ENCODE measurements at regions not wholly inside any gene's neighbourhood (a gene's known extent, or its start where the extent isn't known, plus 50 kb on each side); places are given as distances from the start of the nearest gene placed in this dataset.

DNA sequence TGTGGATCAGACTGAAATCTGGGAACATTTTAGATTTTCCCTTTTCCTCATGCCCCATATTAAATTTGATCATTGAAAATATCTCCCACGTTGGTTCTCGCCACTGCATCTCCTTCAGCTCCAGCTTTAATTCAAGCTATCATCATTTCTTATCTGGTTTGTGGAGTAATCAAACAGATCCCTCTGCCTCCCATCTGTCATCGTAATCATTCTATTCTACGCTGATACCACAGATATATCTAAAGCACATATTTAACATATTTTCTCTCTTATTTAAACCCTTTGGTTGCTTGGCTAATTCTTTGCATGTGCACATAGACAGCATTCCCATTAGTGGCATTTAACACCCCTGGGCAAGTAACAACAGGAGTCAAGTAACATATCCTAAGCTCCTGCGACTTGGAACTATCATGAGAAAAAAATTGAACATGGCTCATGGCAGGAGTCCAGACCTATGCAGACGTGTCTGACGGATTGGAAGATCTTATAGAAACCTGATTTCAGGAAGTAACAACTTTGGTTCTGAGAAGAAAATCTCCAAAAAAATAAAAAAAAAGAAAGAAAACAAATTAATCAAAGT lies 158.8 kb upstream of the KYNU start:
- TF ChIP-seq CTCF (IDR thresholded peaks at IDR 0.05) (no peak), POLR2A (IDR thresholded peaks at IDR 0.05) (no peak), EP300 (IDR thresholded peaks at IDR 0.05) (no peak)
